ENCODE measurements at regions not wholly inside any gene's neighbourhood (a gene's known extent, or its start where the extent isn't known, plus 50 kb on each side); places are given as distances from the start of the nearest gene placed in this dataset.

DNA sequence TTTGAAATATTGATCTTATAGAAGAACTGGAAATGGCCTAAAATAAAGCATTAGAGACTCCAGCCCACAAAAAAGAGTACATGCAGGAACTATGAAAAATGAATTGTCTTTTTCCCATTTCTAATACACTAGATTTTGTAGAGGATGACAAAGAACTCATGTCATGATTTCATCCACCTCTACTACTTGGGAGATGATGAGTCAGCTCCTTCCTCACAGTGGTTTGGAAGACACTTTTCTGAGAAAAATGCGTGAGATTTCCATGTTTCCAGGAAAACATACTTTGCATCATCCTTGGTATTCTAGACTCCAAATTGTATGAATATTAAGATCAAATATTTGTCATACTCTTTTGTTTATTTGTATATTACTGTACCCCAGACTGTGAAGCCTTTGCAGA is 500.5 kb downstream of the FAM181B start:
- Histone ChIP-seq H3K79me2 (ENCODE audit: insufficient read depth, low read depth, low read length) (no peaks in the 10 kb centered on the region), H3K27ac (ENCODE audit: low read depth, low read length, poor library complexity, severe bottlenecking) (no peak overlapping the region), H2AFZ (ENCODE audit: low read length) (no peak overlapping the region), H3K4me1 (ENCODE audit: insufficient read depth, low read length, poor library complexity, severe bottlenecking) (no peaks in the 10 kb centered on the region), H4K20me1 (ENCODE audit: insufficient read depth, low read length) (no peaks in the 10 kb centered on the region), H3K4me3 (ENCODE audit: low read depth, low read length, poor library complexity, severe bottlenecking) (no peak overlapping the region), H3K36me3 (ENCODE audit: insufficient read depth, low read length) (no peaks in the 10 kb centered on the region), H3K9me2 (ENCODE audit: insufficient read depth, low read length) (no peaks in the 10 kb centered on the region), H3K9me3 (ENCODE audit: low read length) (no peaks in the 10 kb centered on the region), H3K4me2 (ENCODE audit: low read length) (no peak overlapping the region)
- intact Hi-C loops (cut with micrococcal nuclease; ENCODE audit: unreplicated experiment): loop anchor here (10.0 kb wide), 1 partner anchor 448 kb away; no protein-coding TSS in a partner anchor
- TF ChIP-seq CTCF (conservative IDR thresholded peaks at IDR 0.05; ENCODE audit: low read length): no peak
- TF ChIP-seq EZH2phosphoT487 (IDR thresholded peaks at IDR 0.05; ENCODE audit: borderline replicate concordance, low read depth, low read length): no peak
- POLR2A ChIA-PET: no interaction called here
- no TSS peak for BruUV-seq (replicated peaks)
- CTCF ChIA-PET (ENCODE audit: unreplicated experiment): no interaction called here
- no peak for DNase-seq (ENCODE audit: low spot score)

DNA sequence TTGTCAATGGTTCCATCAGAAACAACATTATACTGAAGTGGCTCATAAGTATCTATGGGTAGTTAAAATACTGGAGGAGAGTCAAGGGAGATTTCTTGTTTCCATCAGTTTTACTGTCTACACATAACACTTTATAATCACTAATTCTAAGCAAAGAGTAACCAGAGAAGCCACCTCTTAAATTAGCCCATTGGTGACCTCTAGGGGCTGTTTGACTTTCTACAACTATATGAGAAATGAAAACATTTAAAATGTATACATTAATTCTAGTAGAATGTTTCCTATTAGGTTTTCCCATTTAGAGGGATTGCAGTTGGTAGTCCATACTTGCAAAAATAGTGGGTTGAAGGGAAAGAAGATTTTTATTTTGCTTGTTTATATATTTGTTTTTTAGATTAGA is 504.3 kb downstream of the FAM181B start:
- H3K9me3 ChIP-seq (ENCODE audit: low read length): no peaks in the 10 kb centered on the region
- no peaks in the 10 kb centered on the region for H4K20me1 ChIP-seq (ENCODE audit: insufficient read depth, low read length)
- H3K36me3 ChIP-seq (ENCODE audit: insufficient read depth, low read length): no peaks in the 10 kb centered on the region
- no peak for TF ChIP-seq EZH2phosphoT487 (IDR thresholded peaks at IDR 0.05; ENCODE audit: borderline replicate concordance, low read depth, low read length)
- peak; percentile 79 for TF ChIP-seq CTCF (conservative IDR thresholded peaks at IDR 0.05; ENCODE audit: low read length)
- ChIA-PET POLR2A (no interaction called here), CTCF (ENCODE audit: unreplicated experiment) (no interaction called here)
- peak; percentile 37 for DNase-seq (ENCODE audit: low spot score)
- H2AFZ ChIP-seq (ENCODE audit: low read length): no peak overlapping the region
- H3K27ac ChIP-seq (ENCODE audit: low read depth, low read length, poor library complexity, severe bottlenecking): no peak overlapping the region
- no peaks in the 10 kb centered on the region for H3K79me2 ChIP-seq (ENCODE audit: insufficient read depth, low read depth, low read length)
- H3K4me2 ChIP-seq (ENCODE audit: low read length): no peak overlapping the region
- no peaks in the 10 kb centered on the region for H3K9me2 ChIP-seq (ENCODE audit: insufficient read depth, low read length)
- BruUV-seq (replicated peaks): no TSS peak
- intact Hi-C loops (cut with micrococcal nuclease; ENCODE audit: unreplicated experiment): loop anchor here (2.0 kb wide), 1 partner anchor 585 kb away; no protein-coding TSS in a partner anchor
- no peak overlapping the region for H3K4me3 ChIP-seq (ENCODE audit: low read depth, low read length, poor library complexity, severe bottlenecking)
- H3K4me1 ChIP-seq (ENCODE audit: insufficient read depth, low read length, poor library complexity, severe bottlenecking): no peaks in the 10 kb centered on the region

- CTCF ChIA-PET (ENCODE audit: unreplicated experiment): no interaction called here
- no peak for DNase-seq (ENCODE audit: low spot score)
- H3K4me3 ChIP-seq (ENCODE audit: low read depth, low read length, poor library complexity, severe bottlenecking): no peak overlapping the region
- H3K79me2 ChIP-seq (ENCODE audit: insufficient read depth, low read depth, low read length): no peaks in the 10 kb centered on the region
- no peaks in the 10 kb centered on the region for H3K9me2 ChIP-seq (ENCODE audit: insufficient read depth, low read length)
- H4K20me1 ChIP-seq (ENCODE audit: insufficient read depth, low read length): no peaks in the 10 kb centered on the region
- H3K36me3 ChIP-seq (ENCODE audit: insufficient read depth, low read length): no peaks in the 10 kb centered on the region
- no peak overlapping the region for H3K4me2 ChIP-seq (ENCODE audit: low read length)
- TF ChIP-seq CTCF (conservative IDR thresholded peaks at IDR 0.05; ENCODE audit: low read length) (peak; percentile 23; the same call in 1 of the 2 replicates), EZH2phosphoT487 (IDR thresholded peaks at IDR 0.05; ENCODE audit: borderline replicate concordance, low read depth, low read length) (no peak)
- intact Hi-C loops (cut with micrococcal nuclease; ENCODE audit: unreplicated experiment): no loop called here
- POLR2A ChIA-PET: interaction anchor here (1.0 kb wide), 1 partner anchor 10 kb away, joined by 3 read pairs; no protein-coding TSS in a partner anchor
- H3K27ac ChIP-seq (ENCODE audit: low read depth, low read length, poor library complexity, severe bottlenecking): no peak overlapping the region
- no peak overlapping the region for H2AFZ ChIP-seq (ENCODE audit: low read length)
- BruUV-seq (replicated peaks): no TSS peak
- no peaks in the 10 kb centered on the region for H3K9me3 ChIP-seq (ENCODE audit: low read length)
- no peaks in the 10 kb centered on the region for H3K4me1 ChIP-seq (ENCODE audit: insufficient read depth, low read length, poor library complexity, severe bottlenecking)
Observed at GRCh38 chr11:82225930-82226329, 507.7 kb downstream of the FAM181B start.
